Astrocyte (in vitro differentiated cells and primary cell): ENCODE measurements at regions not wholly inside any gene's neighbourhood (a gene's known extent, or its start where the extent isn't known, plus 50 kb on each side); places are given as distances from the start of the nearest gene placed in this dataset.

Experiments
- DNase-seq: peaks from one replicate; pipeline ENCODE4 v3.0.0-alpha.2; 2010; ENCODE audit warnings: low read depth
- FAIRE-seq: peaks from 2 replicates; lab custom pipeline; 2011; peaks lifted over from hg19 to GRCh38; lab: Jason Lieb, UNC
- H2AFZ ChIP-seq: 2 replicates; pipeline ENCODE4 v1.6.0; 2012; ENCODE audit warnings: low read depth, low read length, inconsistent platforms
- H3K27ac ChIP-seq: 2 replicates; pipeline ENCODE4 v1.5.1; 2011; ENCODE audit warnings: low read depth, low read length, inconsistent platforms
- H3K27me3 ChIP-seq: 2 replicates; pipeline ENCODE4 v1.6.0; 2011; ENCODE audit warnings: low read length, inconsistent platforms; ENCODE audit not compliant: insufficient read depth
- H3K36me3 ChIP-seq: 2 replicates; pipeline ENCODE4 v1.5.1; 2011; ENCODE audit warnings: low read length, inconsistent platforms; ENCODE audit not compliant: insufficient read depth
- H3K4me1 ChIP-seq: 2 replicates; pipeline ENCODE4 v1.5.1; 2011; ENCODE audit warnings: low read length, inconsistent platforms; ENCODE audit not compliant: insufficient read depth
- H3K4me2 ChIP-seq: 2 replicates; pipeline ENCODE4 v1.6.0; 2012; ENCODE audit warnings: low read length, inconsistent platforms
- H3K4me3 ChIP-seq: 2 replicates; pipeline ENCODE4 v1.5.1; 2011; ENCODE audit warnings: low read depth, mild to moderate bottlenecking, low read length, inconsistent platforms; ENCODE audit not compliant: insufficient read depth
- H3K79me2 ChIP-seq: 2 replicates; pipeline ENCODE4 v1.6.0; 2012; ENCODE audit warnings: mild to moderate bottlenecking, low read length, inconsistent platforms; ENCODE audit not compliant: insufficient read depth
- H3K9ac ChIP-seq: 2 replicates; pipeline ENCODE4 v1.6.0; 2012; ENCODE audit warnings: mild to moderate bottlenecking, low read length, inconsistent platforms
- H3K9me3 ChIP-seq: 2 replicates; pipeline ENCODE4 v1.5.1; 2012; ENCODE audit warnings: low read depth, mild to moderate bottlenecking, low read length, inconsistent platforms; ENCODE audit not compliant: insufficient read depth
- H4K20me1 ChIP-seq: 2 replicates; pipeline ENCODE4 v1.6.0; 2012; ENCODE audit warnings: low read length, inconsistent platforms; ENCODE audit not compliant: insufficient read depth
- H3K27ac Mint-ChIP-seq: one replicate; pipeline ENCODE4 v1.8.0; 2021; ENCODE audit warnings: mild to moderate bottlenecking, mixed read lengths; ENCODE audit not compliant: unreplicated experiment
- H3K27me3 Mint-ChIP-seq: one replicate; pipeline ENCODE4 v1.8.0; 2021; ENCODE audit warnings: low read depth, mixed read lengths; ENCODE audit not compliant: unreplicated experiment
- H3K36me3 Mint-ChIP-seq: one replicate; pipeline ENCODE4 v1.8.0; 2021; ENCODE audit warnings: low read depth, mixed read lengths; ENCODE audit not compliant: unreplicated experiment
- H3K4me1 Mint-ChIP-seq: one replicate; pipeline ENCODE4 v1.8.0; 2021; ENCODE audit warnings: low read depth, mixed read lengths; ENCODE audit not compliant: unreplicated experiment
- H3K4me3 Mint-ChIP-seq: one replicate; pipeline ENCODE4 v1.8.0; 2021; ENCODE audit warnings: mild to moderate bottlenecking, moderate library complexity, mixed read lengths; ENCODE audit not compliant: unreplicated experiment
- H3K9me3 Mint-ChIP-seq: one replicate; pipeline ENCODE4 v1.8.0; 2021; ENCODE audit warnings: mild to moderate bottlenecking, mixed read lengths; ENCODE audit not compliant: unreplicated experiment
- CTCF ChIP-seq: IDR thresholded peaks from 2 replicates; pipeline ENCODE4 v1.5.1; 2011; ENCODE audit warnings: low read depth, mild to moderate bottlenecking, inconsistent platforms, low read length, moderate library complexity; ENCODE audit not compliant: insufficient read depth
- EZH2 ChIP-seq: IDR thresholded peaks from 2 replicates; pipeline ENCODE4 v1.6.1; 2012; ENCODE audit warnings: mild to moderate bottlenecking, low read length, inconsistent platforms; ENCODE audit not compliant: insufficient read depth

GRCh38 chr22:23384923-23385677, 195.0 kb downstream of the IGLL1 start:
- Histone ChIP-seq H2AFZ (no peak overlapping the region), H4K20me1 (no peaks in the 10 kb centered on the region), H3K4me3 (no peak overlapping the region), H3K4me2 (no peak overlapping the region), H3K9me3 (no peaks in the 10 kb centered on the region), H3K79me2 (no peaks in the 10 kb centered on the region), H3K27ac (no peak overlapping the region), H3K27me3 (no peaks in the 10 kb centered on the region), H3K4me1 (no peaks in the 10 kb centered on the region), H3K36me3 (no peaks in the 10 kb centered on the region), H3K9ac (no peak overlapping the region)
- FAIRE-seq (no peak), DNase-seq (no peak)
- H3K9me3 Mint-ChIP-seq: no peaks in the 10 kb centered on the region
- no peak overlapping the region for H3K4me3 Mint-ChIP-seq
- TF ChIP-seq EZH2 (no peak), CTCF (no peak)
- no peak overlapping the region for H3K27ac Mint-ChIP-seq
- peaks cover 20% of the 10 kb centered on the region for H3K27me3 Mint-ChIP-seq
- H3K4me1 Mint-ChIP-seq: no peaks in the 10 kb centered on the region
- no peaks in the 10 kb centered on the region for H3K36me3 Mint-ChIP-seq

- Mint-ChIP-seq H3K36me3 (no peaks in the 10 kb centered on the region), H3K4me3 (no peak overlapping the region), H3K27me3 (peaks cover 19% of the 10 kb centered on the region), H3K9me3 (no peaks in the 10 kb centered on the region), H3K4me1 (no peaks in the 10 kb centered on the region), H3K27ac (no peak overlapping the region)
- H3K79me2 ChIP-seq: no peaks in the 10 kb centered on the region
- no peak for TF ChIP-seq CTCF
- TF ChIP-seq EZH2: no peak
- H3K36me3 ChIP-seq: no peaks in the 10 kb centered on the region
- no peaks in the 10 kb centered on the region for H4K20me1 ChIP-seq
- no peaks in the 10 kb centered on the region for H3K27me3 ChIP-seq
- DNase-seq (no peak), FAIRE-seq (no peak)
- no peaks in the 10 kb centered on the region for H3K4me1 ChIP-seq
- no peak overlapping the region for H3K4me2 ChIP-seq
- no peak overlapping the region for H3K9ac ChIP-seq
- H2AFZ ChIP-seq: no peak overlapping the region
- no peak overlapping the region for H3K4me3 ChIP-seq
- no peak overlapping the region for H3K27ac ChIP-seq
- no peaks in the 10 kb centered on the region for H3K9me3 ChIP-seq
These were observed 195.7 kb downstream of the IGLL1 start for GRCh38 chr22:23384431-23384830.
